Right lung (tissue), 2 donors: ENCODE measurements at regions not wholly inside any gene's neighbourhood (a gene's known extent, or its start where the extent isn't known, plus 50 kb on each side); places are given as distances from the start of the nearest gene placed in this dataset.

Experiments
- DNase-seq, 2 donors: peaks; one replicate each; pipeline ENCODE4 v3.0.0-alpha.2; 2013

GRCh38 chr2:66382091-66382490, 52.8 kb upstream of the MEIS1 start:
- DNase-seq, result no peak

GRCh38 chr2:66379473-66379872, 55.5 kb upstream of the MEIS1 start:
- no peak for DNase-seq

DNA sequence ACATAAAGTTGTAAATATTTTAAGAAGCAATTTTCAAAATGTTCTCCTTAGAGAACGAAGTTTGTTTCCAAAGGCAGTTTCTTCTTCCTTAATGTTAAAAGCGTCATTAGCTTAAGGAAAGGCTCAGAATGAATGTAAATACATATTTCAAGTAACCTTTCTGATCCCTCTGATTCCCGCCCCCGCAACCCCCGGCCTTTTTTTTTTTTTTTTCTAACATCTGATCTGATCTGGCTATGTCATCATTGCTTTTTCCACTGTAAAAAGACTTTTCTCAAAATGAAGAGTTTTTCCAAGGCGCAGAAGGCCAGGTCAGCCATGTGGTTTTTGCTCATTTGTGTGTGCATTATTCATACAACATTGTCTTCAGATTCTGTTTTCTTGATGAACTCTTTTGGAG, 57.1 kb upstream of the MEIS1 start:
- DNase-seq, result no peak

DNA sequence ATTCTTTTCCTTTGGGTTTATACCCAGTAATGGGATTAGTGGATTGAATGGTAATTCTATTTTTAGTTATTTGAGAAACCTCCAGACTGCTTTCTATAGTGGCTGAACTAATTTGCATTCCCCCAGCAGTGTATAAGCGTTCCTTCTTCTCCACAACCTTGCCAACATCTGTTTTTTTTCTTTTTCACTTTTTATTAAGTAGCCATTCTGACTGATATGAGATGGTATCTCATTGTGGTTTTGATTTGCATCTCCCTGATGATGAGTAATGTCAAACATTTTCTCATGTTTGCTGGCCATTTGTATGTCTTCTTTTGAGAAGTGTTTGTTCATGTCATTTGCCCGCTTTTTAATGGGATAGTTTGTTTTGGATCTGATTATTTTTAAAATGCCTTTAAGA, 64.1 kb upstream of the MEIS1 start:
- no peak for DNase-seq

DNA sequence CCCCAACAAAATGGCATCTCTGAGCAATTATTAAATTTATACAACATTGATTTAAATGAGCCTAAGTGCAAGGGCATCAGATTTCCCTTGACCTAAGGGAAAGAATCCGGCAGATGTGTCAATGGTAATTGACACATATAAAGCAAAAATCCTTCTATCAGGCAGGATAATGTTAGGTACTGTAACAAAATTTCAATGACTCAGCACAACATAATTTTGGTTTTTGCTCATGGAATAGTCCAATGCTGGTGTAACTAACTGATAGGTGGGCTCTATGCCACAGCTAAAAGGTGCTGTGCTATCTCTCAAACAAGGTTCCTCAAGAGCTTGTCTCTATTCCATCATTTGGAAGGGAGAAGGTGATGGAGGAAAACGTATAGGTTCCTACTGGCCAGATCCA, 68.3 kb upstream of the MEIS1 start:
- no peak for DNase-seq

- DNase-seq, result no peak
Measured at GRCh38 chr2:66364495-66365333, 70.2 kb upstream of the MEIS1 start.

DNA sequence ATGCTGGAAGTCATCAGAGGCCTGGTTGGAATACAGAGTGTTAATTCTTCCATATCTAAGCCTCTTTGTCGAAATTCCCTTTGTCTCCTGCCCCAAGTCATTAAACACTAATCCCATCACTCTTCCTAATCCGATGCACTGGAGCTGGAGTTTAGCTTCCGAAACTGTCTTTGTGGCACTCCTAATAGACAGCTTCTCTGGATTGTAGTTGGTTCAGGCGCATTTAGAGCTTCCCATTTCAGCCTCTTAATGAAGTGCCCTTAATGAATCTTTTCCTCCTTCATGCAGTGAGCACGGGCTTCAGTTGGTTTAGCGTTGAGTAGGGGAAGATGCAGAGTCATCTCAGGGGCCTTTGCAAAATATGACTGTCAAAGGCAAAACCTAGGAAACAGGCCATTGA, 72.2 kb upstream of the MEIS1 start:
- no peak for DNase-seq

DNA sequence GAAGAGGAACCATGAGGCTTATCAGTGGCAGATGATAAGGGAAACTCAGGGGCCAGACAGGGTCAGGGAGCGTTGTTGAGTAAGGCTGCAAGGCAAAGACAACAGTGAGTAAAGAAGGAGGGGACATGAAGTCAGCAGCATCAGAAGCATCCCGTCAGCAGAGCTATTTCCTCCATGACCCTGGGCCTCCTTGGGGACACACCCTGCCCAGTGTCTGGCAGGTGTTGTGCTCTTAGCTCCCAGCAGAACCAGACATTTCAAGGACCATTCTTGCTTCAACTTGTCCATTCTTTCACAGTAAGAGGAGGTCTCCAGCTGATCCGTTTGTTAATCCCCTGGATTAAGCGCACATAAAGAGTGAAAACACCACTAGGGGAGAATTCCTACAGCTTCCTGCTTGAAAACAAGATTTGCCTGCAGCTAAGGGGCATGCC, 88.7 kb upstream of the MEIS1 start:
- DNase-seq, result no peak

- DNase-seq, result no peak
Measured at GRCh38 chr2:66344087-66344663, 90.8 kb upstream of the MEIS1 start.

- no peak for DNase-seq
Measured at GRCh38 chr2:66343259-66343658, 91.7 kb upstream of the MEIS1 start.

GRCh38 chr2:66340521-66340920, 94.4 kb upstream of the MEIS1 start:
- DNase-seq, result no peak

DNA sequence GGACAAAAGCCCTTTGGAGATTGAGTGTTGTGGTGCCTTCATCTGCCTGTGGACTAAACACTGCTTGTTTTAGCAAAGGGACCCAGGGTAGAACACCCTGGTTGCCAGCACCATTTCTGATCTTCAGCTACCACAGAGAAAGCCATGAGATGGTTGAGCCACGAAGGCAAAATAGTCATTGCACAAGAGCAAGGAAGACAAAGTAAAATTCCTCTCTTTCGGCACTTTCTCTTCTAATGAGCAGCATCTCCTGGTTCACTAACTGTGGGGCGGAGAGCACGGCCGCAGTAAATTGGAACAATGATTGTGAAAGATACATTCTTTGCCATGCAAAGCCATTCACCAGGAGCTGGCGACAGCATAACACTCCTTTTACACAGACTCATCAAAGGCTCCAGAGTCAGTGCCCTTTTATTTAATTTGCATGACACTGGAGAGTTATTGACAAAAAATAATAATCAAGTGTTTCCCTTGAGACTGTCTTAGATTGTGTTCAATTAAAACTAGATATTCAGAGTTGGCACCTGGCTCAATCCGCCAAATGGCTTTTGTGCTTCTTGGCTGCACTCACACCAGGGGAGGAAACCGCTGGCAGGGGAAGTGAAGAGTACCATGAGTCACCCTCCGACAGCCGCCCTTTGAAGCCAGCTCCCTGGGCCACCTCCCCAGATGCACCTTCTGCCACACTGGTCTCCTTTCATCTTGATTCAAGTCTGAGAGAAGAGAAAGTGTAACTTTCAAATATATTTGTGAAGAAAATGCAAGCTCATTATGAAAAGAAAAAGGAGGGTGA, 100.5 kb upstream of the MEIS1 start:
- no peak for DNase-seq

- no peak for DNase-seq
Measured at GRCh38 chr2:66331176-66331575, 103.7 kb upstream of the MEIS1 start.

GRCh38 chr2:66329081-66329605, 105.8 kb upstream of the MEIS1 start:
- DNase-seq, result no peak

GRCh38 chr2:66327066-66327740, 107.7 kb upstream of the MEIS1 start:
- no peak for DNase-seq

DNA sequence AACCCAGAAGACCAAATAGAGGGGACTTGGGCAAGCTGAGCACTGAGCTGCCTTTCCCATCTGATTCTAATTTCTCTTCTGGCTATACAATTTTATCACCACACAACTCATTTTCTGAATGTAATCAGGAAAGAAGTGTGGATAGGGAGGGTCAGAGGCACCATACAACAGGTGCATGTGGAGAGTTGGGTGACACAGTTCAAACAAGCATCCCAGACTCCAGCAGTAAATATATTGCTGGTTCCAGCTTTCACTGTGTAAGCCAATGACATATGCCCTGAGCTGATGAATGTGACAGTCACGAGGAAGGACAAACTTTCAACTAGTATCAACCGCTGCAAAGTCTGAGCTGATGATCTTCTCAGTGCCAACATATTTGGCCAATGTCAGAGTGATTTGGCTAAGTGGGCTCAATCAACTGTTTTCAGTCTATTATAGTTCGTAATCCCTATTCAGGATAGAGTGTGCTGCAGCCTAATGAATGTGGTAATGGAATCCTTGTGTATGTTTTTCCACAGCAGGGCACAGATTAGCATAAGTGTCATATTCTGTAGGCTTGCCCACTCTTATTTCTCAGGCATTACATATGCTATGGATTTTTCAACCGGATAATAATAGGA, 109.9 kb upstream of the MEIS1 start:
- no peak for DNase-seq

- no peak for DNase-seq
Measured at GRCh38 chr2:66324356-66324755, 110.6 kb upstream of the MEIS1 start.

DNA sequence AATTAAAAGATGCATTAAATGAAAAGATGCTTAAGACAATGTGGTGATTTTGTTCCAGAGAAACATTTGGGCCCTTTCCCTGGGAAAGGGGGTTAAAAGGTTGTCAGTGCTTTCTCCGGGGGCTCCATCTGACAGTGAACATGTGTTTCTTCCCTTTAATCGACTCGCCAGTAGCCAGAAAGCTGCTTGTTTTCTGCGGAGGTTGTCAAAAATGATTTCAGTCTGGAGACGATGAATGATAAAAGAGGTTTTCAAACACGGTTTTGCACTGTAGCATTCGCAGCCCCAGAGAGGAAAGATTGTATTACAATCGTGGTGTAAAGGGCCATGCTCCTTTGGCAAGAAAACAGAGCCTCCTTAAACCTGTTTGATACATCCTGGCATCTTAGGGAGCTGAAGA, 111.5 kb upstream of the MEIS1 start:
- no peak for DNase-seq

DNA sequence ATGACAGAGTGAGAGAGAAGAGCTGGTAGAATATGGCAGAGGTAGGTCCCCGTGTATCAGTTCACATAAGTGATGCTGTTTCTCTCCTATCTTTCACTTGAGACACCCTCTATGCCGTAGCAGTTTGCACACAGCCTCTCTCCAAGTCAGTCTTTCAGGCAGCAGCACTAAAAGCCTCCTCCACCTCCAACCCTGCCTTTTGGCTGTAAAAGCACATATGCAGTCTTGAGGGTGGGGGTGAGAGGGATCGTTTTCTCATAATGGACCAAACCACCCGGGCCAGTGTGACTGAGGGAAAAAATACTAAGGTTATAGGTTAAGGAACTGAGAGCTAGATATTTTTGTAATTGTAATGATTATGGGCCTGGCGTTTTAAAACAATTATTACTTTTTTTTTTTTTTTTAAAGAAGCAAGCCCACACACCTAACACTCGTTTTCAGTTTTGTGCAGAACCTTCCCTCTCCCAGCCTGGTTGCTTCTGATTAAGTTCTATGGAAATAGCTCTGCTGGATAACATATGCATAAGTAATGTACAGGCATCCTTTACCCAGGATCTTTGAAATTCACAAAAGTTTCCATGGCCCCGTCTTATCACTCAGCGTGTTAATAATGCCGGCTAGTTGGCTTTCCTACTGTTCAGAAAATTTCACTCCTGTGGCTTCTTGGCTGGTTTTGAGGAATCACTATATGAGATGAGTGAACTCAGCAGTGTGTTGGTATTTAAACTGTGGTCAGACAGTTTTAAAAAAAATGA, 112.2 kb upstream of the MEIS1 start:
- DNase-seq, result peak; percentile 16 to 20

- no peak for DNase-seq
Measured at GRCh38 chr2:66318009-66318561, 116.8 kb upstream of the MEIS1 start.
